ENCODE measurements at regions not wholly inside any gene's neighbourhood (a gene's known extent, or its start where the extent isn't known, plus 50 kb on each side); places are given as distances from the start of the nearest gene placed in this dataset.
A peak's percentile ranks its signal among the peaks of the same experiment; 100 is the strongest.

DNA sequence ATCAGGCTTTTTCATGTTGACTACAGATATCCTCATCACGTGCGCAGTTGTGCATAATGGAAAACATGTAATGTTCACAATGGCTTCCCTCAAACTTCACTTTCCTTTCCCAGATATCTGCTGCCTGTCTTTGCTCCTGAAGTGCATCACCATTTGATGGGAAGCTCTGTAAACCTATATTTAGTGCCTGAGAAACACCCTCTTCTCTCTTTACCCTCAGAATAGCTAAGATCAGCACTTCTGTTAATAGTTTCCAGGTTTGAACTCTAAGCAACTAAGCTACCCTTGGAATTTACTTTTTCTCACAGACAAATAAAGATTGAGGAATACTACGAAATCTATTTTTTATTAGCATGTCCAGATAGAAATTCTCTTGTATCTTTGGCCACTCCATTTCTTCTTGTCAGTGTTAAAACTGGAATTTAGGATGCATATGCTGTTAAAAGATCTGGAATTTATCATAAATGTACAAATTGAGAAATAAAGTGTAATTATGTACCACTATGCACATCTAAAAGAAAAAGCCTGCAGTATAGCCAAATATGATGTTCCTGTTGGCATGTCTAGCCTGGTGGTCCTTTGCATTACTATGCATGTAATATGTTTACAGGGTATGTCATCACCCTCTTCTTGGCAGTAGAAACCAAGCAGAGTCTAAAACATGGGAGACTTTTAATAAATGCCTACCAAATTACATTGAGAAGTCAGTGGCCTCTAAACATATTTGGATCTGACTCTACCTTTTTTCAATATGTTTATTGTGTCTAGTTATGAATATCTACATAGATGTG lies 278.7 kb downstream of the FIGN start:
- peak in 1 of 6 experiments; percentile 17 for DNase-seq

DNA sequence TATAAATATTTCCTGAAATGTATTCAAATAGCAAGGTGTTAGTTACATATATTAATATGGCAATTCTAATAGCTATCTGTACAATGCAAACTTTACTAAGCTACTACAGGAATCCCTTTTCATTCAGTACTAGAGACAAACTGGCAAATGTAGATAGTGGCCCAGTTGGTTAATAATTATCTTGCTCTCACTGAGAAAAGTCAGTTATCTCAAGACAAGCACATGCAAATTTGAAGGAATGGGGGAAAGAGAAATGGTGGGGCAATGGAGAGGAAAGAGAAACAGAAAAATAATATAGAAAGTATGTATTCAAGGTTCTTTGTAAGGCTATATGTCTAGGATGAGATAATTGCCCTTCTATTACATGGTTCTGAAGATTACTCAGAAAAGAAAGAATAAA lies 280.0 kb downstream of the FIGN start:
- DNase-seq, result no peak

DNA sequence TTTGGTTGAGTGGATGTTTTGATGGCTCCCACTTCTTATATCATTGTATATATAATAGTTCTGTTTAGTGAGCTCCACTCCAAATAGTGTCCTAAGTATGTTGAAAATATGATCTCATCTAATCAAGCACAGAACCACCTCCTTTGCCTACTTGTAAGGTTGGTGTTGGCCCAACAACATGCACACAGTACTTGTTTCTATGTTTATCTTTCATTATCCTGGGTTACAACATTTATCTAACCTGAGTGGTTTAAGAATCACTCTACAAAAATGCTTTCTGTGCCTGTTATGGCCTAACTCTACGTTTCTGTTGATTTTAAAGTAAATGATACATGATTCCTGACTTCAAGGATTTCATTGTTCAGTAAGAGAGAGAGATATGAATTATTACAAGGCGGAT lies 281.9 kb downstream of the FIGN start:
- DNase-seq, result no peak

DNA sequence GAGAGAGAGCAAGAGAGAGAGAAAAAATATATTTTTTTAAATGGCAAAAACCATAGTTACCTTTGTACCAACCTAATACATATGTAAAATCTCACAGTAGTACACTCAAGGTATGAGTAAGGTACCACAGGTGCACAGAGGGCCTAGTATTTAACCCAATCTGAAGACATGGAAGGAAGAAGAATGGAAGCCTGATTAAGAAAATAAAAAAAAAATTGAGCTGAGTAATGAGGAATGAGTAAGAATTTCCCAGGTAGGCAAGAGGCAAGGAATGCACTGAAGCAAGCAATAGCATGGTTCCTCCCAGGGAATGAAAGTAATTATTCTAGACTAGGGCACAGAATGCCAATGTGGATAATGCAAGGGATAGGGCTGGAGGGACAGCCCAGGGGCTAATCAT lies 294.2 kb downstream of the FIGN start:
- no peak for DNase-seq

DNA sequence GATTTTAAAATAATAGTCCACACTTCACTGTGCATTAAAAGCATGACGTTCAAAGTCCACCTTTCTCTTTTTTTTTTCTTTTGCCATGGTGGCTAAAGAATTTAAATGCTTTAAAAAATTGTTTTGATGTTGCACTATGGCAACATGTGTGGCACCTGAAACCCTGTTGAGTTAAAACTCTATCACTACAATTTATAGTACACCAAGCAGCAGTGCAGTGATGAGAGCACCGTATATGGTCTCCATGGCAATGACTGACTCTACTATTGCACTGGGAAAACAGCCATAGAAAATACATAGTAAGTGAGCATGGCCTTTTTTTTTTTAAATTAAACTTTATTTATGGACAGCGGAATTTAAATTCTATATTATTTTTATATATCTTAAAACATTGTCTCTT lies 298.8 kb downstream of the FIGN start:
- no peak for DNase-seq

DNA sequence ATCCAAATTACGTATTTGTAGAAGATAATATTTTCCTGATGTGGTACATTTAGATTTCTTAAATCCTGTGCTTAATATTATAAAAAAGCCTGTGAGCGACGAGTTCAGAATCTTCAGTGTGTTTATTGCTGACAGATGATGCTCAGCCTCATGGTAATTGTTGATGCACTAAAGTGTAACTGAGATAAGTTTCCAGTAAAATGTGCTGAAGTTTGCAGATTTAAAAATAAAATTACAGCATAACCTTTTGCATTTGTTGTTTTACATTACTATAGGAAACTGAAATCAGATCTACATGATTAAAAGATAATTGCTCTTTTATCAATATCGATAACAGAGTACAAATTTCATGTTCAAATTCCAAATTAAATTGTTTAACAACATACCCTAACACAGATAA lies 307.6 kb downstream of the FIGN start:
- no peak for DNase-seq

DNA sequence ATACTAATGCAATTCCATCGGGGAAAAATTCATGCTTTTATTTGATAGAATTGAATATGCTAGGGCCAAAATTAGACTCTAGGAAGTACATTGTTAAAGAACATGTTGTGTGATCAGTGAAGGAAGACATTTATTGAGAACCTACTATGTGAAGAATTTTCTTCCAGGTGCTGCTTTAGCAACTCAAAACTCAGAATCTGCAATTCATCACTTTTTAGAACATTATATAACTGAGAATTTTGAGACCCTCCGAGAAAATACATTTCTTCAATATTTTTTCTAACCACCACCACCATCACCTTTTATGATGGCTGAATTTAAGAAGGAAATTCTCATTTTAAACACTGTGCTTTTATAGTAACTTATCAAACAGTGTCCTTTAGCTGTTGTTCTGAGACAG lies 315.2 kb downstream of the FIGN start:
- DNase-seq, result no peak

DNA sequence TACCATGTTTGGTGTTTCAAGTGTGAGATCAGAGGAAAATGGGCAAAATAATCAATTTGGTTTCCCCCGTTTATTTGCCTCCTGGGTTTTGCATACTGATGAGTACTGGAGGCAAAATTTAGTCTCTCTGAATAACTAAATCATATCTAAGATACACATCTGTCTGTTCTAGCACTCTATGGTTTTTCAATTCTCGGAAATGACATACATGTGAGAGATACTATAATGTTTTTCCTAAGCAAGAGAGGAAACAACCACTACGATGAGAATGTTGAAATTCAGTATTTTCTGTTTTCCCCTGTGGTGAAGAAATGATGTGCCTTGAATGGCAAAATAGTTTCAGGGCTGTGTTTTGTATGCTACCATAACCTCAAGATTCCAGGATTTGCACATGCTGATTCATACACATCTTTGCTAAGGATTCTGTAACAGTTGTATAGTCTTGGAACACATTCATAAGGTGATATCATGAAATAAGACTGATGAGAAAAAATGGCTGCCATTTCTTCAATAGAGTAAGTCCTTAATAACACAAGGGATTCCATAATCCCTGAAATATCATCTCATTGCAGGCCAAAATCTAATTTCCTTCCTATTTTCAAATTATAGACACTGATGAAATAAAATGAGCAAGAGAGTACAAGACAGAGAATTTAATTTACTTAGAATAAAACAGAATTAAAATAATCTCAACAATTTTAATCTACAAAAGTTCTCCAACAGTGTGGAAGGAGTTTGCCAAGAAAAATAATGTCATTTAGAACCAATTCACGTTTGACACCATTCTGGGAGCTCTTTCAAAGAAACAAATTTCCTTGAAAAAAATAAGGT lies 316.6 kb downstream of the FIGN start:
- no peak for DNase-seq

DNA sequence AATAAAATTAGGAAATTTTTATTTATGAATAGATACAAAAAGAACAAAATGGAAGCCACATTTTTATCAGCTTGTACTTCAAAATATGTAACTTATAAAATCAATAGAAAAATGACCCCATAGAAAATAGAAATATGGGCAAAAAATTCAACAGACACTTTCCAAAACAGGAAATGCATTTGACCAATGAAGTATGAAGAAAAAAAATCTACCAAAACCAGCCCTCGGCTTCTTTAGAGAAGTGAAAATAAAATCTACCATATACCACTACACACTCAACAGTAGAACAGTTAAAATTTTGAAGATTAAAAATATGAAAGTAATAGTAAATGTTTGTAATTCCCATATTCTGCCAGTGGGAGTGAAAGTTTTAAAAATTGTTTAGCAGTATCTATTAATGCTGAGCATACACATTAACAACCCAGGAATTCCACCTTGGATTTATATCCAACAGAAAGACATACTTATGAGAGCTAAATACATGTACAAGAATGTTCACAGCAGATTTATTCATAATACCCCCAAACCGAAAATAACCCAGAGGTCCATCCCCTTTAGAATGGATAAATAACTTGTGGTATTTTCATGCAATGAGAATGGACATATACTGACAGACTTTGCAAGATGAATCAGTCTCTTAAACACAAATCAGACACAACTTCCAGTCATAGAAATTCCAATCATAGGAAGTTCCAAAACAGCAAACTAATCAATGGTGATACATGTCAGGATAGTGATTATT lies 318.0 kb downstream of the FIGN start:
- no peak for DNase-seq

DNA sequence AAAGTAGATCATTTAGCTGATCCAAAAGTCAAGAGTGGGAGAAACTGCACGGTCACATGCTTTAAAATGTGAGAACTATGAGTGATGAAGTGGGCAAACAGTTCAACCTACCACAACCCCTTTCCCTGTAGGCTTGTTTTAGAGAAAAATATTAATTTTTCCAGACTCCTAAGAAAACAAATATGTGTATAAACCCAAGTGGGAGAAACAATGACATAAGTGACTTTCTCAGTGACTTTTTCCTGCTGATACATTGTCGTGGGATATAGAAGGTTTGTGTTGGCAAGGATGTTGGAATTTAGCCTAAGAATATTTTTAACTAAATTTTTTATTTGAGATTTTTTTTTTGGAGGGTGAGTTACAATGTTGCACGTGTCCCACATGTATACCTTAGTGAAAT lies 321.7 kb downstream of the FIGN start:
- no peak for DNase-seq

DNA sequence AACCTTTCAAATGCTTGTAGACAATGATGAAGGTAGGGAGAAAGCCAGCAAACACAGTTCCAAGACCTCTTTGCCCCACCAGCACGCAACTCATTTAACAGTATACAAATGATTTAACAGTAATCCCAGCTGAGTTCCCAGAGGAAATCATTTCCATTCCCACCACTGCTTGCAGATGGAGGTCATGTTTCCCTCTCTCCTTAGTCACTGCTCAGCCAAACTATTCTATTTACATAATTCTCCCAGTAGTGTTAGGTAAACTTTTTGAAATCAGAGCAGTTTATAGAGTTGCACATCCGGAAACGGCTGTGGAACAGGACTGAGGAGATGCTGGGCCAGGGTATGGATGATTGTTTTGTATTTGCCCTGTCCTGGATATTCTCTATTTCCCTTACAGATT lies 328.5 kb downstream of the FIGN start:
- DNase-seq, result no peak

DNA sequence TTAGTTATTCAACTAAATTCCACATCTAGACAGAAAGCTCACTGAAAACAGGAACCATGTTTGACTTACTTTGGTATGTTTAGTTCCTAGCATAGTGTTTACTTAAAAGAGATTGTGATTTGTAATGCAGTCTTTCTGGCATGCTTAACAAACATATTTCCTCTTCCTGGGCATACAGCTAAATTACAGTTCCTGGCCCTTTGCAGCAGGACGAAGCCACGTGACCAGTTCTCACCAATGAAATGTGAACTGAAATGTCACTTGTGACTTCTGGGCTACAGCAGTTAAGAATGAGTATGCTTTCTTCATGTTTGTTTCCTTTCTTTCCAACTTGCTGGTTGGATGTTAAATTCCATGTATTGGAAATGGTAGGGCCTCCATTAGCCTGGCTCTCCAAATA lies 330.5 kb downstream of the FIGN start:
- DNase-seq, result no peak

DNA sequence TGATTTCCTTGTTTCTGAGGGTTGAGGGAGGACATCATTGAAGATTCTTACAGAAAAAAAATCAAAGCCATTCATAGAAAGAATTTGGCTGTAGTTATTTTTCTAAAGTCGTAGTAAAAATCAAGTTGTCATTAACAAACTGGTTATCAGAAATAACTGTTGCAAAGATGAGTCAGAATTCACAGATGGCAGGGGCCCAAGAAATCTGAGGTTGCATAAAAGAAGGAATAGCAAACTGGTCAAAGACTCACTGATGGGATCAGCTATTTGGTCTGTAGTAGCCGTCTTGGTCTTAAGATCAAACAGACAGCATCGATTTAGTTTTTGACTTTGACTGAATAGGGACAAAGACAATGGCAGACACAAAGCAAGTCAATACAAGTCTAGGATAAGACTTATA lies 334.3 kb downstream of the FIGN start:
- no peak for DNase-seq

DNA sequence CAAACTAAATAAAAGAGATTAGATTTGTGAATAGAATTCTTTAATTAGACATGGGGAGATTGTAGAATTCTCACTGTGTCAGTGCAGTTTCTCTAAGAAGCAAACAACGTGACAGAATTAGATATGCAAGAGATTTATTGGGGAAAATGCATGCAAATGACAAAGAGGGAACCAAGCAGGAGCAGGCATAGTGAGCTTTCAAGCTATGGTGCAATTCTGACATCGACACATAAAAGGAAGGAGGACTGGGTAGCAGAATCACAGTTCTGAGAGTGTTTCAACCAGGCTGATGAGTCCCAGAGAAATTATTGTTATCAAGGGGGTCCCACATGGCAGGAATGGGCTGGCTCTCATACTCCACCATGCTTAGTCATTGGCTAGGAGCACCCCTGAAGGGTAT lies 338.4 kb downstream of the FIGN start:
- no peak for DNase-seq

DNA sequence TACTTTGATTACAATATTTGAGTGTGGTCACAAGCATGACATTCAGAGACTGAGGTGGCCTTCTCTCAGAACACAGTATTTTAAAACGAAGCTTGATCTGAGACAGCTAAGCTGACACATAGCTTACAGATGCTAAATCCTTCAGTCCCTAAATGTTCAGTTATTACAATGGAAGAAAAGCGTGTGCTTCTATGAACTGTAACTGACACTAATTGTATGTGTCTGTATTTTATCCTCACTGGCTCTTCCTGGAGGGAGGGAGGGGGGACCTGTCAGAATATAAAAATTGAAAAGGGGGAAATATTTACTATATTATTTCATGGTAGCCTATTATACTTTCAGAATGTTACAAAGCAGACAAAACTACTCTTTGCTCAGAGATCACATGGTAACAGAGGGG lies 340.2 kb downstream of the FIGN start:
- DNase-seq, result no peak

DNA sequence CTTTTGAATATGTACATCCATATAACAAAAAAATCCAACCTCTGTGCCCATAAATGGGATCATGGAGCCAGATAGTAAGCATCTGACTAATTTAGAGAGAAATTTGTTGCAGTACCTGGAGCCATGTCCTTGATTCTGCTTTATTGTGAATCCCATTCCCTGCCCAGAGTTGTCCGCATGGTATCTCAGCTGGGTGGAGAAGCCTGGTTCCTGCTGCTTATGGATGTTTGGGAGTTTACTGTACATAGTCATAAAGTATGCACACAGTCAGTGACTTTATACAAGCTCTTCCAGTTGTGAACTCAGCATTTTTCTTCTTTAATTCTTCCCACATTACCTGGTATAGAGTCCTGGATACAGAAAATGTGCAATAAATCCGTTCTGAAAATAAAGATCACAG lies 346.0 kb downstream of the FIGN start:
- no peak for DNase-seq

DNA sequence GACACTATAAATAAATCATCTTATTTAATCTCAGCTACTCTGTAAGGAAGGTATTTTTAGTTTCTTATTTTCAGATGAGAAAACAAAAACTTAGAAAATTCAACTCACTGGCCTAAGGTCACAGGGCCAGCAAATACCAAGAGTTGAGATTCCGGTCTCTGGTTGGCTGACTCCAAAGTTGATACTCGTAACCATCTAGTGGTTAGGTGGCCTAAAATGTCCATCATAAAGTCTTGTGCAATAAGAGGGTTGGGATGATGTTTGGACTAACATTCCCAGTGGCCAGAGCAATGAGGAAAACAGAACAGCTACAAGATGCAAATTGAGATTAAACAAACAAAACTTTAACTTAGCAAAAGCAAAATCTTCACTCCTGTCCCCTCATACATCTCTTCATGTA lies 360.3 kb downstream of the FIGN start:
- DNase-seq, result no peak

DNA sequence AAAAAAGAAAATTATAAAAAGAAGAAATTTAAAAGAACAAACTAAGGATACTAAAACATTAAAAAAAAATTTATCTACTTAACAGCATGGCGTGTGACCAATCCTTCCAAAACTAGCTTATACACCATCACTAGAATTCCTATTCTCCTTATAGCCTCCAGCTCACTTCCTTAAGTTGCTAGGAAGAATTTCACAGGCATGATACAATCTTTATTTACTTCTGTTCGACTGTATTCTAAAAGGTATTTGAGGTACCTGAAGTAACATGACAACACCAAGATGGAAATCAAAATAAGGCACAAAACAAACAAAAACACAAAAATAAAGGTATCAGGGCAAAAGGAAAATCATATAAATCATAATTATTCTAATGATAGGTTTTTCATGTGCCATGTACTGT lies 360.7 kb downstream of the FIGN start:
- DNase-seq, result no peak

DNA sequence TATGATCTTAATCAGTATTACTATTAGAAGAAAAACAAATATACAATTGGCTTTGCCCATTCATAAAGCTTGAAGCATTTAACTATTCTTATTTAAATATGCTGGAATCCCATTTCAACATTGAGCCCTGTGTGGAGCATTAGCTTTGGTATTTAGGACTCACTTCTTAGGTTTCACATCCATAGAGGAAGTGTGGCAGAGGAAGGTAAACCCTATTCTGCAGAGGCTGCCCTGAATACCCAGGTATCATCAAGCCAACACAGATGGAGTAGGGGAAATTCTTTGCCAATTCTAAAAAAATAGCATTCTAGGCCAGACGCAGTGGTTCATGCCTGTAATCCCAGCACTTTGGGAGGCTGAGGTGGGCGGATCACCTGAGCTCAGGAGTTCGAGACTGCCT lies 361.5 kb downstream of the FIGN start:
- no peak for DNase-seq

DNA sequence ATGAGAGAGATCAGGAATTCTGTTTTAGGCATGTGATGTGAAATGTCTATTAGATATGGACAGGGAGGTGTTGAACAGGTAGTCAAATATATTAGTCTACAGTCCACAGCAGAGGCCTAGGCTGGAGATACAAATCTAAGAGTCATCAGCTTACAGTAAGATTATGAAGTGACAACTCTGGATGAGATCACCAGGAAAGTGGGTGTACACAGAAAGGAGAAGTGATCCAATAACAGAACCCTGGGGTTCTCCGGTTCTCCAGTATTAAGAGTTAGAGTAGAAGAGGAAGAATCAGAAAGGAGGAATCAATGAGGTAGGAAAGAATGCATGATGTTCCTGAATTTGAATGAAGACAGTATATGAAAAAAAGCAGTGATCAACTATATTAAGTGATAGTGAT lies 362.3 kb downstream of the FIGN start:
- DNase-seq, result no peak

DNA sequence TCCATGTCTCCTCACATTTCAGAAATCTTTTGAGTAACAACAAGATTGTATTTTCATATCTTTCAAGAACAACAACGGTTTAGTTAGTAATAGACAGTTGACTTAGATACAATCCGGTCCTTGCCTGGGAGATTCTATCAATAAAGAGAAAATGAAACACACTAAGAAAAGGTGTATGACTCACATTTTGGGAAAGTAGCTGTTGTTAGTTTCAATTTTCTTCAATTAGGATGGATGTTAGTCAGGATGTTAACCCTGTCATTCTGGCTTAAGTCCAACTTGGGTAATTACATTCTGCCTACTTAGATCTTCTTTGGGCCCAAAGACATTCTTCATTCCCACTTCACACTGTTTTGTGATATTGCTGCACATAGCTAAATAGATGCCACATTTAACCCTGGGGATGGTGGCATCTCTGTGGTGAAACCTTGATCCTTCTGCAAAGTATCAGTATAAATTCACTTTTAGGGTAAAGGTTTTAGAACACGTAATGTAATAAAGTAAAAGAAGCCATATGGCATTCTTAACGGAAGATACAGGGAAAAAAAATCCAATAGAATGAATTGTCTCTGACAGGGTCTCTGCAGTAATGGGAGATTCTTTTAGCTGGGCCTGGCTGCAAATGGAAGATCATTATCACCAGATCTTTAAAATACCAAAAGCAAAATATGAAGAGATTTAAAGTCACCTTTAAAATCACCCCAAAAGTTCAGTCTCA lies 365.5 kb downstream of the FIGN start:
- no peak for DNase-seq

DNA sequence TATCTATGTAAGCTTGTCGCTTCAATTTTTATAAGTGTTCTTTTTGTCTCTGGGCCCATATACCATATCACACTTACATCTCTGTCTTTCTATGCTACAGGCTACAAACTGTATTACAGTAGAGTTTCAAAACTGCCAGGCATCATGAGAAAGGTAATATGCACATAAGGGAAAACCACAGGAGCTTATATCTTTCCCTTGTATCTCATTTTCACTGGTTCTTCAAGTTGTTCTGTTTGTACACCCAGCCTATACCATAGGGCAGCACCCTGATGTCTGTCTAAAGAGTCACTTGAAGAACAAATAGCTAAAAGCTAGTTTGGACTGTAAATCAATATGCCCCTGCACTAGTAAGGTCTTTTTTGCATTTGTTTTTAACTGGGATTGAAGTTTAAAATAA lies 366.7 kb downstream of the FIGN start:
- no peak for DNase-seq

DNA sequence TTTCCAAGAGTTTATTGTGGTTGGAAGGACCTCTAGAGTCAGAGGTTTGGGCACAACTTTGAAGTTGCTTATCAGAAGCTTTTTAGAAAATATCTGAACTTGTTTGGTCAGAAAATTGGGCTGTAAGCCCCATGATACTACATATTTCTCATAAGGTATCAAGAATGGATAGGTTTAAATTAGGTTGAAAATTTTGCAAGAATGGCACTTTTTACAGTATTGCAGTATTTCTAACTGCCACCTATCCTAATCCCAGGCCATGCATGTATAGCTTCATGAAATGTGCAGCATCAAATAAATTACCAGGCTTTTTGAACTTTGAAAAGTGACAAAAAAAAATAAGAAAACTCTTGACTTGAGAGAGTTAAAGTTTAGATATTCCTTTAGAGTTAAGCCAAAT lies 367.2 kb downstream of the FIGN start:
- no peak for DNase-seq
